Vagina (tissue), 2 donors: ENCODE measurements at regions not wholly inside any gene's neighbourhood (a gene's known extent, or its start where the extent isn't known, plus 50 kb on each side); places are given as distances from the start of the nearest gene placed in this dataset.

ENCODE experiments used
- DNase-seq, 2 donors: peaks; one replicate each; pipeline ENCODE4 v3.0.0-alpha.2; 2017; ENCODE audit errors: extremely low spot score in 2 of 2
- H3K27ac ChIP-seq: fragments of 200-600 bp; sonication (generic); one replicate; pipeline ENCODE4 v1.5.1; 2019
- H3K27me3 ChIP-seq: fragments of 200-600 bp; sonication (generic); one replicate; pipeline ENCODE4 v1.5.1; 2019
- H3K36me3 ChIP-seq, 2 donors: fragments of 200-600 bp; sonication (generic); one replicate each; pipeline ENCODE4 v1.5.1; 2017 to 2019
- H3K4me1 ChIP-seq: fragments of 200-600 bp; sonication (generic); one replicate; pipeline ENCODE4 v1.5.1; 2019
- H3K4me3 ChIP-seq, 2 donors: fragments of 200-600 bp; sonication (generic); 1 replicate in 1 of 2; 2 replicates in 1 of 2; pipeline ENCODE4 v1.5.1; 2016 to 2019
- H3K9me3 ChIP-seq: fragments of 200-600 bp; sonication (generic); one replicate; pipeline ENCODE4 v1.5.1; 2019
- CTCF ChIP-seq, 3 experiments: fragments of 450-650 bp in 2 of 3; fragments of 200-600 bp in 1 of 3; sonication (generic) in 1 of 3; IDR thresholded peaks; one replicate each; pipeline ENCODE4 v1.5.1; 2017 to 2019; ENCODE audit warnings: antibody characterized with exemption in 3 of 3, mild to moderate bottlenecking in 2 of 3, moderate library complexity in 2 of 3
- POLR2A ChIP-seq, 2 donors: fragments of 450-650 bp; IDR thresholded peaks; one replicate each; pipeline ENCODE4 v1.6.1; 2017; ENCODE audit warnings: antibody characterized with exemption in 2 of 2, mild to moderate bottlenecking in 2 of 2, moderate library complexity in 2 of 2
- POLR2AphosphoS5 ChIP-seq, 2 donors: sonication (generic); formaldehyde crosslinking; IDR thresholded peaks; one replicate each; pipeline ENCODE4 v1.9.0; 2017; ENCODE audit warnings: antibody characterized with exemption in 2 of 2, mild to moderate bottlenecking in 2 of 2, low read depth in 1 of 2; ENCODE audit not compliant: insufficient read depth in 1 of 2
- intact Hi-C: fragments of 100-400 bp; cut with DNase I; formaldehyde crosslinking; loops from one replicate; pipeline ENCODE4 v1.15.1; 2023

DNA sequence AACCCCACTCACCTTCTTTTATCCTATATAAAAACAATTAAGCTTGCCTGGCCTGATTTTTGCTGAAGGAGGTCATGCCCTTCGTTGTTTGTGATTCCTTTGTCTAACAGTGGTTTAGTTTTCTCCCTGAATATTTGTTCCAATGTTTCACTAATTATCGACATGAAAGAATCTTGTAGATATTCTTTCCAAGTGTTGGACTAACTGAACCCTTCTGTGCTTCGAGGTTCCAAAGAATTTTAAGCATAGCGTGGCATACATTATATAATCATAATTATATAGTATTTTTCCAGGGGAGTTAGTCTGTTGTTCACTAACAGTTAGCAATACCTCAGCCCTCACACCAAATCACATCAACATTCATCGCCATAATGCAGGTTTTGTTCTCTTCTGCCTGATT is 418.9 kb upstream of the ADGRL2 start:
- intact Hi-C loops, result no loop called here

GRCh38 chr1:81380436-81380835 is 420.3 kb upstream of the ADGRL2 start:
- Histone ChIP-seq H3K27ac (no peak overlapping the region), H3K4me1 (no peaks in the 10 kb centered on the region), H3K27me3 (no peaks in the 10 kb centered on the region), H3K9me3 (no peaks in the 10 kb centered on the region), H3K36me3 (no peaks in the 10 kb centered on the region), H3K4me3 (no peak overlapping the region)
- no peak for DNase-seq
- TF ChIP-seq CTCF (IDR thresholded peaks at IDR 0.05) (no peak), POLR2AphosphoS5 (IDR thresholded peaks at IDR 0.05; ENCODE audit: insufficient read depth in 1 of 2, low read depth in 1 of 2) (no peak), POLR2A (IDR thresholded peaks at IDR 0.05) (no peak)
- intact Hi-C loops, result no loop called here

More for the DNA sequence above, 418.9 kb upstream of the ADGRL2 start:
- Histone ChIP-seq H3K36me3 (no peaks in the 10 kb centered on the region), H3K9me3 (no peaks in the 10 kb centered on the region), H3K4me1 (no peaks in the 10 kb centered on the region), H3K27ac (no peak overlapping the region), H3K27me3 (no peaks in the 10 kb centered on the region), H3K4me3 (no peak overlapping the region)
- TF ChIP-seq POLR2A (IDR thresholded peaks at IDR 0.05) (no peak), POLR2AphosphoS5 (IDR thresholded peaks at IDR 0.05; ENCODE audit: insufficient read depth in 1 of 2, low read depth in 1 of 2) (no peak), CTCF (IDR thresholded peaks at IDR 0.05) (no peak)
- DNase-seq, result no peak

GRCh38 chr1:81379430-81379829 is 421.3 kb upstream of the ADGRL2 start:
- Histone ChIP-seq H3K9me3 (no peaks in the 10 kb centered on the region), H3K4me1 (no peaks in the 10 kb centered on the region), H3K4me3 (no peak overlapping the region), H3K27me3 (no peaks in the 10 kb centered on the region), H3K27ac (no peak overlapping the region), H3K36me3 (no peaks in the 10 kb centered on the region)
- TF ChIP-seq CTCF (IDR thresholded peaks at IDR 0.05) (no peak), POLR2AphosphoS5 (IDR thresholded peaks at IDR 0.05; ENCODE audit: insufficient read depth in 1 of 2, low read depth in 1 of 2) (no peak), POLR2A (IDR thresholded peaks at IDR 0.05) (no peak)
- DNase-seq, result no peak
- intact Hi-C loops, result no loop called here

- no peaks in the 10 kb centered on the region for H3K27me3 ChIP-seq
- intact Hi-C loops, result no loop called here
- no peaks in the 10 kb centered on the region for H3K9me3 ChIP-seq
- no peak for DNase-seq
- no peaks in the 10 kb centered on the region for H3K4me1 ChIP-seq
- H3K27ac ChIP-seq, result no peak overlapping the region
- H3K36me3 ChIP-seq, result no peaks in the 10 kb centered on the region
- no peak overlapping the region for H3K4me3 ChIP-seq
- TF ChIP-seq POLR2AphosphoS5 (IDR thresholded peaks at IDR 0.05; ENCODE audit: insufficient read depth in 1 of 2, low read depth in 1 of 2), result no peak
- no peak for TF ChIP-seq CTCF (IDR thresholded peaks at IDR 0.05)
- TF ChIP-seq POLR2A (IDR thresholded peaks at IDR 0.05), result no peak
Observed at GRCh38 chr1:81377406-81377805, 423.3 kb upstream of the ADGRL2 start.

DNA sequence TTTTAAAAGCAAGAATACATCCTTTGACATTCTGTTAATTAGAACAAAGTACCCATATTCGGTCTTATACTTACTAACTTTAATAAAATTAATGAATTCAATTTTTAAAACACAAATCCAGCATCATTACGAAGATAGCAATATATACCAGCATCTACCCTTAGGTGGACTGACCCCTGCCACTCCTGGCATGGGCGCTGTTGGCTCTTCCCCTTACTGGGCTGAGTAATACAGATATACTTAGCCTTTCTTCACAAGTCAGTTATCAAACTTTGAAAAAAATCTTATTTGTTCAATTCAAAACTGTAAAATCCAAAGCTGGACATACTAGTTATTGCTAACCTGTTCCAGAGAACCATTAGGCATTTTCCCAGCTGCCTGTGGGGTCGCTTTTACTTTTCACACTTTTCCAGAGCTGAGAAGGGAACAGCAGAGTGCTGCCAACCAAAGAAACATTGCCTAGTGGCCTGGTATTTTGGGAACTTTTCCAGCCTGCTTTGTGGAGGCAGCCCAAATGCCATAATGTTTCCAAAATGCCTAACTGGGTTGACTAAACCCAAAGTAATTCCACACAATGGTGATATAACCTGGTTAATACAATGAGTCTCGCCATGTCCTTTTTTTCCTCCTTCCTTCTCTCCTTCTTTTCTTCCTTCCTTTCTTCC is 424.7 kb upstream of the ADGRL2 start:
- H3K9me3 ChIP-seq, result no peaks in the 10 kb centered on the region
- H3K36me3 ChIP-seq, result no peaks in the 10 kb centered on the region
- H3K4me1 ChIP-seq, result no peaks in the 10 kb centered on the region
- no peak overlapping the region for H3K4me3 ChIP-seq
- no peak overlapping the region for H3K27ac ChIP-seq
- intact Hi-C loops, result no loop called here
- TF ChIP-seq POLR2A (IDR thresholded peaks at IDR 0.05), result no peak
- no peak for TF ChIP-seq CTCF (IDR thresholded peaks at IDR 0.05)
- no peak for TF ChIP-seq POLR2AphosphoS5 (IDR thresholded peaks at IDR 0.05; ENCODE audit: insufficient read depth in 1 of 2, low read depth in 1 of 2)
- no peaks in the 10 kb centered on the region for H3K27me3 ChIP-seq
- DNase-seq, result no peak
